ENCODE measurements at regions not wholly inside any gene's neighbourhood (a gene's known extent, or its start where the extent isn't known, plus 50 kb on each side); places are given as distances from the start of the nearest gene placed in this dataset.
A peak's percentile ranks its signal among the peaks of the same experiment; 100 is the strongest.
"Not testable (repeated sequence)": the region's sequence is repeated elsewhere in the genome, so short reads cannot be mapped to it uniquely, and the experiment has no call there.

DNA sequence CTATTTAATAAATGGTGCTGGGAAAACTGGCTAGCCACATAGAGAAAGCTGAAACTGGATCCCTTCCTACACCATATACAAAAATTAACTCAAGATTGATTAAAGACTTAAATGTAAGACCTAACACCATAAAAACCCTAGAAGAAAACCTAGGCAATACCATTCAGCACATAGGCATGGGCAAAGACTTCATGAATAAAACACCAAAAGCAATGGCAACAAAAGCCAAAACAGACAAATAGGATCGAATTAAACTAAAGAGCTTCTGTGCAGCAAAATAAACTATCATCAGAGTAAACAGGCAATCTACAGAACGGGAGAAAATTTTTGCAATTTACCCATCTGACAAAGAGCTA is 267.9 kb downstream of the HINT1 start:
- peak in 1 of 2 donors; percentile 3 for DNase-seq
- not testable (repeated sequence) for H3K4me3 ChIP-seq (ENCODE audit: low read depth, low read length); H3K4ac ChIP-seq (ENCODE audit: low read depth, low read length); H4K91ac ChIP-seq (ENCODE audit: low read depth, low read length); H2AFZ ChIP-seq (ENCODE audit: insufficient read depth, low read length, poor library complexity); H3K79me1 ChIP-seq (ENCODE audit: low read length); H3K4me2 ChIP-seq (ENCODE audit: low read length); H3K18ac ChIP-seq (ENCODE audit: low read length); H3K9me3 ChIP-seq (ENCODE audit: insufficient read depth, low read depth, low read length); H2BK12ac ChIP-seq (ENCODE audit: low read length); H3K27ac ChIP-seq (ENCODE audit: low read depth, low read length); H3K14ac ChIP-seq (ENCODE audit: low read length); H2BK120ac ChIP-seq (ENCODE audit: insufficient read depth, low read length, poor library complexity); H3K4me1 ChIP-seq (ENCODE audit: control insufficient read depth in 1 of 2, insufficient read depth in 2 of 2, low read length in 2 of 2); H3K27me3 ChIP-seq (ENCODE audit: insufficient read depth, low read length); H4K12ac ChIP-seq (ENCODE audit: low read depth, low read length); H2BK5ac ChIP-seq (ENCODE audit: low read depth, low read length, poor library complexity); H2AK5ac ChIP-seq (ENCODE audit: low read length); H4K8ac ChIP-seq (ENCODE audit: low read depth, low read length); H3K23ac ChIP-seq (ENCODE audit: low read length); H3K79me2 ChIP-seq (ENCODE audit: control insufficient read depth, insufficient read depth, low read length, poor library complexity); H3K36me3 ChIP-seq (ENCODE audit: control insufficient read depth in 1 of 2, insufficient read depth in 2 of 2, low read length in 2 of 2); H3K9ac ChIP-seq (ENCODE audit: low read length)
- WGBS (ENCODE audit: extremely low coverage, insufficient coverage, insufficient read length) = no CpG with 5 or more reads among the region's 2 CpGs

DNA sequence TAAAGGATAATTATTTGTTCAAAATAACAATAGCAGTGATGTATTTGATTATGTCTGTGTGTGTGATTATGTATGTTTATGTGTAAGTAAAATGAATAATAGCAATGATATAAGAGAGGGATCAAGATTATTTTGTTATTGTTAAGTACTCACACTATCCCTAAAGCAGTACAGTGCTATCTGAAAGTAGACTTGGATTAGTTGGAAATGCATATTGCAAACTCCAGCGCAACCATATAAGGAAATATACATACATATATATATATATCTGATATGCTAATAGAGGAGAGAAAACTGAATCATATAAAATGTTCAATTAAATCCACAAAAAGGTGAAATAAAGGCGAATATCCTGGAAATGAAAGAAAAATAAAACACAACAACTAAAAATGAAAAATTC is 268.4 kb downstream of the HINT1 start:
- H2BK5ac ChIP-seq (ENCODE audit: low read depth, low read length, poor library complexity) = no peak overlapping the region
- no peak overlapping the region for H3K4me2 ChIP-seq (ENCODE audit: low read length)
- H3K9ac ChIP-seq (ENCODE audit: low read length) = no peak overlapping the region
- no peak overlapping the region for H2BK120ac ChIP-seq (ENCODE audit: insufficient read depth, low read length, poor library complexity)
- H4K12ac ChIP-seq (ENCODE audit: low read depth, low read length) = no peak overlapping the region
- H2AFZ ChIP-seq (ENCODE audit: insufficient read depth, low read length, poor library complexity) = no peak overlapping the region
- H3K36me3 ChIP-seq (ENCODE audit: control insufficient read depth in 1 of 2, insufficient read depth in 2 of 2, low read length in 2 of 2) = no peaks in the 10 kb centered on the region
- H3K9me3 ChIP-seq (ENCODE audit: insufficient read depth, low read depth, low read length) = no peaks in the 10 kb centered on the region
- DNase-seq = no peak
- no peak overlapping the region for H3K4me3 ChIP-seq (ENCODE audit: low read depth, low read length)
- no peak overlapping the region for H3K27ac ChIP-seq (ENCODE audit: low read depth, low read length)
- H4K91ac ChIP-seq (ENCODE audit: low read depth, low read length) = no peak overlapping the region
- no peak overlapping the region for H2BK12ac ChIP-seq (ENCODE audit: low read length)
- no peak overlapping the region for H2AK5ac ChIP-seq (ENCODE audit: low read length)
- H3K79me1 ChIP-seq (ENCODE audit: low read length) = no peaks in the 10 kb centered on the region
- no peak overlapping the region for H3K14ac ChIP-seq (ENCODE audit: low read length)
- H3K18ac ChIP-seq (ENCODE audit: low read length) = no peak overlapping the region
- H3K4ac ChIP-seq (ENCODE audit: low read depth, low read length) = no peak overlapping the region
- H4K8ac ChIP-seq (ENCODE audit: low read depth, low read length) = no peak overlapping the region
- no peak overlapping the region for H3K23ac ChIP-seq (ENCODE audit: low read length)
- H3K79me2 ChIP-seq (ENCODE audit: control insufficient read depth, insufficient read depth, low read length, poor library complexity) = no peaks in the 10 kb centered on the region
- no peaks in the 10 kb centered on the region for H3K4me1 ChIP-seq (ENCODE audit: control insufficient read depth in 1 of 2, insufficient read depth in 2 of 2, low read length in 2 of 2)
- H3K27me3 ChIP-seq (ENCODE audit: insufficient read depth, low read length) = no peaks in the 10 kb centered on the region
- WGBS (ENCODE audit: extremely low coverage, insufficient coverage, insufficient read length) = no CpG with 5 or more reads among the region's 2 CpGs

GRCh38 chr5:130893006-130893405 is 272.1 kb downstream of the HINT1 start:
- Histone ChIP-seq H3K23ac (ENCODE audit: low read length) (no peak overlapping the region), H2AK5ac (ENCODE audit: low read length) (no peak overlapping the region), H4K12ac (ENCODE audit: low read depth, low read length) (no peak overlapping the region), H3K36me3 (ENCODE audit: control insufficient read depth in 1 of 2, insufficient read depth in 2 of 2, low read length in 2 of 2) (no peaks in the 10 kb centered on the region), H3K14ac (ENCODE audit: low read length) (no peak overlapping the region), H3K9me3 (ENCODE audit: insufficient read depth, low read depth, low read length) (no peaks in the 10 kb centered on the region), H3K4me2 (ENCODE audit: low read length) (no peak overlapping the region), H3K27me3 (ENCODE audit: insufficient read depth, low read length) (no peaks in the 10 kb centered on the region), H3K79me2 (ENCODE audit: control insufficient read depth, insufficient read depth, low read length, poor library complexity) (no peaks in the 10 kb centered on the region), H4K8ac (ENCODE audit: low read depth, low read length) (no peak overlapping the region), H2BK12ac (ENCODE audit: low read length) (no peak overlapping the region), H2BK5ac (ENCODE audit: low read depth, low read length, poor library complexity) (no peak overlapping the region), H3K4ac (ENCODE audit: low read depth, low read length) (no peak overlapping the region), H3K9ac (ENCODE audit: low read length) (no peak overlapping the region), H2AFZ (ENCODE audit: insufficient read depth, low read length, poor library complexity) (no peak overlapping the region), H3K18ac (ENCODE audit: low read length) (no peak overlapping the region), H3K79me1 (ENCODE audit: low read length) (no peaks in the 10 kb centered on the region), H4K91ac (ENCODE audit: low read depth, low read length) (no peak overlapping the region), H3K4me1 (ENCODE audit: control insufficient read depth in 1 of 2, insufficient read depth in 2 of 2, low read length in 2 of 2) (no peaks in the 10 kb centered on the region), H3K4me3 (ENCODE audit: low read depth, low read length) (no peak overlapping the region), H2BK120ac (ENCODE audit: insufficient read depth, low read length, poor library complexity) (no peak overlapping the region), H3K27ac (ENCODE audit: low read depth, low read length) (no peak overlapping the region)
- WGBS (ENCODE audit: extremely low coverage, insufficient coverage, insufficient read length) = no CpG with 5 or more reads among the region's 1 CpG
- no peak for DNase-seq

DNA sequence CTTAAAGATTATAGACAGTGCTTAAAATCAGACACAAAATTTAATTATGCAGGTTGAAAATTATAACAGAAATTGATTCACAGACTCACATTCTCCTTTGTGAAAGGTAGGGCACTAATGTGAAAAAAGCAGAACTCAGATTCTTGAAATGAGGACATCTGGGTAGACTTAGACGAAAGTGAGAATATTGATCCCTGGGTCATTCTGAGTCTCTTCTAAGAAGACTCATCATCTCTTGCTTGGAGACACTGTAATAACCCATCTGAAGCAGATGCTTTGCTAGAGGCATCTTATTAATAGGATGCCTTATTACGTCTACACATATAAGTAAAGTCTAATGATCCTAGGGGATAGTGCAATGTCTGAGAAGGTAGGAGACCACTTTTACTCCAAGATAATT is 274.4 kb downstream of the HINT1 start:
- no peak overlapping the region for H2AK5ac ChIP-seq (ENCODE audit: low read length)
- no peaks in the 10 kb centered on the region for H3K27me3 ChIP-seq (ENCODE audit: insufficient read depth, low read length)
- H3K4ac ChIP-seq (ENCODE audit: low read depth, low read length) = no peak overlapping the region
- no peak overlapping the region for H3K18ac ChIP-seq (ENCODE audit: low read length)
- no peak overlapping the region for H2BK120ac ChIP-seq (ENCODE audit: insufficient read depth, low read length, poor library complexity)
- no peak overlapping the region for H4K91ac ChIP-seq (ENCODE audit: low read depth, low read length)
- H2BK5ac ChIP-seq (ENCODE audit: low read depth, low read length, poor library complexity) = no peak overlapping the region
- H2AFZ ChIP-seq (ENCODE audit: insufficient read depth, low read length, poor library complexity) = no peak overlapping the region
- no peak overlapping the region for H3K23ac ChIP-seq (ENCODE audit: low read length)
- DNase-seq = no peak
- H4K8ac ChIP-seq (ENCODE audit: low read depth, low read length) = no peak overlapping the region
- no peak overlapping the region for H2BK12ac ChIP-seq (ENCODE audit: low read length)
- no peak overlapping the region for H3K9ac ChIP-seq (ENCODE audit: low read length)
- WGBS (ENCODE audit: extremely low coverage, insufficient coverage, insufficient read length) = no CpG with 5 or more reads among the region's 2 CpGs
- H3K14ac ChIP-seq (ENCODE audit: low read length) = no peak overlapping the region
- no peaks in the 10 kb centered on the region for H3K36me3 ChIP-seq (ENCODE audit: control insufficient read depth in 1 of 2, insufficient read depth in 2 of 2, low read length in 2 of 2)
- H3K79me2 ChIP-seq (ENCODE audit: control insufficient read depth, insufficient read depth, low read length, poor library complexity) = no peaks in the 10 kb centered on the region
- H3K9me3 ChIP-seq (ENCODE audit: insufficient read depth, low read depth, low read length) = no peaks in the 10 kb centered on the region
- H3K79me1 ChIP-seq (ENCODE audit: low read length) = no peaks in the 10 kb centered on the region
- H3K27ac ChIP-seq (ENCODE audit: low read depth, low read length) = no peak overlapping the region
- no peak overlapping the region for H3K4me3 ChIP-seq (ENCODE audit: low read depth, low read length)
- no peak overlapping the region for H3K4me2 ChIP-seq (ENCODE audit: low read length)
- no peaks in the 10 kb centered on the region for H3K4me1 ChIP-seq (ENCODE audit: control insufficient read depth in 1 of 2, insufficient read depth in 2 of 2, low read length in 2 of 2)
- H4K12ac ChIP-seq (ENCODE audit: low read depth, low read length) = no peak overlapping the region

DNA sequence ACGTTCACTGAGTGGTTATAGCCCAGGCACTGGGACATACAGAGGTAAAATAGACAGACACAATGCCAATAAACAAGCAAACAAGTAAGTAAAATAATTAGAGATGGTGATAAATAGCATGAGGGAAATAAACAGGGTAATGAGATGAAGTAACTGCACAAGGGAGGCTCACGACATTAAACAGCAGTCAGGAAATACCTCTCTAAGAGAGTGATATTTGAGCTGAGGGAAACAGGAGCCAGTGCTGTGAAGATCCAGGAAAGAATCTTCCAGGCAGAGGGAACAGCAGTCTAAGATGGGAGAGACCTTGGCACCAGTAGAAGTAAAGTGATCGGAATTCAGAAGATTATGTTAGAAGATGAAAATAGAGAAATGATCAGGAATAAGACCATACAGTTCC is 279.4 kb downstream of the HINT1 start:
- Histone ChIP-seq H3K9me3 (ENCODE audit: insufficient read depth, low read depth, low read length) (no peaks in the 10 kb centered on the region), H3K9ac (ENCODE audit: low read length) (no peak overlapping the region), H3K4ac (ENCODE audit: low read depth, low read length) (no peak overlapping the region), H3K36me3 (ENCODE audit: control insufficient read depth in 1 of 2, insufficient read depth in 2 of 2, low read length in 2 of 2) (no peaks in the 10 kb centered on the region), H4K12ac (ENCODE audit: low read depth, low read length) (no peak overlapping the region), H3K4me1 (ENCODE audit: control insufficient read depth in 1 of 2, insufficient read depth in 2 of 2, low read length in 2 of 2) (no peaks in the 10 kb centered on the region), H2AFZ (ENCODE audit: insufficient read depth, low read length, poor library complexity) (no peak overlapping the region), H3K4me2 (ENCODE audit: low read length) (no peak overlapping the region), H2BK120ac (ENCODE audit: insufficient read depth, low read length, poor library complexity) (no peak overlapping the region), H3K18ac (ENCODE audit: low read length) (no peak overlapping the region), H3K79me1 (ENCODE audit: low read length) (no peaks in the 10 kb centered on the region), H3K14ac (ENCODE audit: low read length) (no peak overlapping the region), H3K27me3 (ENCODE audit: insufficient read depth, low read length) (no peaks in the 10 kb centered on the region), H4K91ac (ENCODE audit: low read depth, low read length) (no peak overlapping the region), H3K4me3 (ENCODE audit: low read depth, low read length) (no peak overlapping the region), H2BK12ac (ENCODE audit: low read length) (no peak overlapping the region), H4K8ac (ENCODE audit: low read depth, low read length) (no peak overlapping the region), H3K27ac (ENCODE audit: low read depth, low read length) (no peak overlapping the region), H3K79me2 (ENCODE audit: control insufficient read depth, insufficient read depth, low read length, poor library complexity) (no peaks in the 10 kb centered on the region), H3K23ac (ENCODE audit: low read length) (no peak overlapping the region), H2BK5ac (ENCODE audit: low read depth, low read length, poor library complexity) (no peak overlapping the region), H2AK5ac (ENCODE audit: low read length) (no peak overlapping the region)
- WGBS (ENCODE audit: extremely low coverage, insufficient coverage, insufficient read length) = no CpG with 5 or more reads among the region's 3 CpGs
- DNase-seq = no peak

All from trophoblast cell (in vitro differentiated cells and primary cell).